H9 (cell line): ENCODE measurements at regions not wholly inside any gene's neighbourhood (a gene's known extent, or its start where the extent isn't known, plus 50 kb on each side); places are given as distances from the start of the nearest gene placed in this dataset.

Experiments
- DNase-seq: peaks from one replicate; pipeline ENCODE4 v3.0.0-alpha.2; 2017
- H2AFZ ChIP-seq: one replicate; pipeline ENCODE4 v1.6.1; 2013; ENCODE audit warnings: mild to moderate bottlenecking, low read length, control low read depth, moderate library complexity
- H2AK5ac ChIP-seq: 2 replicates; pipeline ENCODE4 v1.6.1; 2013; ENCODE audit warnings: low read length, control low read depth, mixed read lengths; ENCODE audit not compliant: insufficient read length
- H2BK120ac ChIP-seq: one replicate; pipeline ENCODE4 v1.6.1; 2013; ENCODE audit warnings: low read depth, mild to moderate bottlenecking, low read length, control low read depth, inconsistent platforms; ENCODE audit not compliant: poor library complexity, severe bottlenecking
- H2BK12ac ChIP-seq: 2 replicates; pipeline ENCODE4 v1.6.1; 2013; ENCODE audit warnings: low read length, control low read depth, mixed read lengths, low read depth; ENCODE audit not compliant: insufficient read length
- H2BK15ac ChIP-seq: 2 replicates; pipeline ENCODE4 v1.6.1; 2013; ENCODE audit warnings: low read depth, low read length, control low read depth
- H2BK20ac ChIP-seq: one replicate; pipeline ENCODE4 v1.6.1; 2013; ENCODE audit warnings: low read depth, mild to moderate bottlenecking, low read length, control low read depth, inconsistent platforms; ENCODE audit not compliant: poor library complexity, severe bottlenecking
- H2BK5ac ChIP-seq: 2 replicates; pipeline ENCODE4 v1.6.1; 2013; ENCODE audit warnings: low read length, control low read depth, mixed read lengths; ENCODE audit not compliant: insufficient read length
- H3K14ac ChIP-seq: 2 replicates; pipeline ENCODE4 v1.6.1; 2013; ENCODE audit warnings: low read length, control low read depth; ENCODE audit not compliant: insufficient read depth
- H3K18ac ChIP-seq: 2 replicates; pipeline ENCODE4 v1.6.1; 2013; ENCODE audit warnings: low read depth, mild to moderate bottlenecking, mixed read lengths, low read length, control low read depth; ENCODE audit not compliant: insufficient read length
- H3K23ac ChIP-seq: 2 replicates; pipeline ENCODE4 v1.6.1; 2013; ENCODE audit warnings: low read length, control low read depth, mixed read lengths, low read depth; ENCODE audit not compliant: insufficient read length
- H3K23me2 ChIP-seq: 2 replicates; pipeline ENCODE4 v1.6.1; 2013; ENCODE audit warnings: low read depth, mild to moderate bottlenecking, mixed read lengths, low read length, control low read depth; ENCODE audit not compliant: insufficient read length, poor library complexity, severe bottlenecking
- H3K27ac ChIP-seq: 2 replicates; pipeline ENCODE4 v1.5.1; 2013; ENCODE audit warnings: low read length, control low read depth, mixed read lengths, low read depth; ENCODE audit not compliant: insufficient read length
- H3K27me3 ChIP-seq: 2 replicates; pipeline ENCODE4 v1.6.1; 2013; ENCODE audit warnings: low read length, control low read depth, inconsistent platforms; ENCODE audit not compliant: insufficient read depth
- H3K4ac ChIP-seq: 2 replicates; pipeline ENCODE4 v1.6.1; 2013; ENCODE audit warnings: low read depth, mild to moderate bottlenecking, control low read depth, inconsistent platforms, low read length, moderate library complexity
- H3K4me1 ChIP-seq: 2 replicates; pipeline ENCODE4 v1.6.1; 2013; ENCODE audit warnings: low read length, control low read depth, inconsistent platforms; ENCODE audit not compliant: insufficient read depth
- H3K4me2 ChIP-seq: 2 replicates; pipeline ENCODE4 v1.6.1; 2013; ENCODE audit warnings: low read length, control low read depth, mixed read lengths; ENCODE audit not compliant: insufficient read length, insufficient read depth
- H3K56ac ChIP-seq: 2 replicates; pipeline ENCODE4 v1.6.1; 2013; ENCODE audit warnings: low read depth, mild to moderate bottlenecking, mixed read lengths, low read length, control low read depth; ENCODE audit not compliant: insufficient read length
- H3K79me1 ChIP-seq: 2 replicates; pipeline ENCODE4 v1.6.1; 2013; ENCODE audit warnings: low read depth, mild to moderate bottlenecking, moderate library complexity, low read length, control low read depth, inconsistent platforms; ENCODE audit not compliant: insufficient read depth, poor library complexity, severe bottlenecking
- H3K79me2 ChIP-seq: 2 replicates; pipeline ENCODE4 v1.6.1; 2013; ENCODE audit warnings: low read length, control low read depth, inconsistent platforms; ENCODE audit not compliant: insufficient read depth
- H3K9ac ChIP-seq: 2 replicates; pipeline ENCODE4 v1.6.1; 2013; ENCODE audit warnings: low read length, control low read depth, mixed read lengths; ENCODE audit not compliant: insufficient read length; ENCODE audit errors: extremely low read depth
- H3K9me3 ChIP-seq: one replicate; pipeline ENCODE4 v1.6.1; 2013; ENCODE audit warnings: low read depth, low read length, inconsistent platforms; ENCODE audit not compliant: control insufficient read depth
- H3T11ph ChIP-seq: one replicate; pipeline ENCODE4 v1.6.1; 2013; ENCODE audit warnings: mild to moderate bottlenecking, low read length, control low read depth, inconsistent platforms
- H4K20me1 ChIP-seq: one replicate; pipeline ENCODE4 v1.6.1; 2013; ENCODE audit not compliant: control insufficient read depth, insufficient read length, insufficient read depth
- H4K5ac ChIP-seq: 2 replicates; pipeline ENCODE4 v1.6.1; 2013; ENCODE audit warnings: low read depth, mild to moderate bottlenecking, mixed read lengths, low read length, control low read depth; ENCODE audit not compliant: insufficient read length
- H4K8ac ChIP-seq: replicated peaks from 2 replicates; pipeline ENCODE4 v1.6.1; 2013; ENCODE audit warnings: low read length, control low read depth, mixed read lengths, low read depth; ENCODE audit not compliant: insufficient read length
- H4K91ac ChIP-seq: 2 replicates; pipeline ENCODE4 v1.6.1; 2013; ENCODE audit warnings: low read depth, mild to moderate bottlenecking, moderate library complexity, mixed read lengths, low read length, control low read depth; ENCODE audit not compliant: insufficient read length
- H3K27ac Mint-ChIP-seq, 3 experiments: 2 replicates in 2 of 3; 3 replicates in 1 of 3; pipeline ENCODE4 v1.8.0; 2020 to 2021; ENCODE audit warnings: mixed read lengths in 3 of 3, mild to moderate bottlenecking in 1 of 3, moderate library complexity in 1 of 3
- H3K27me3 Mint-ChIP-seq: 2 replicates; pipeline ENCODE4 v1.8.0; 2021; ENCODE audit warnings: low read depth, mild to moderate bottlenecking, moderate library complexity, mixed read lengths
- H3K36me3 Mint-ChIP-seq, 3 experiments: 2 replicates in 2 of 3; 3 replicates in 1 of 3; pipeline ENCODE4 v1.8.0; 2020 to 2021; ENCODE audit warnings: low read depth in 3 of 3, mixed read lengths in 3 of 3; ENCODE audit not compliant: insufficient read depth in 1 of 3
- H3K4me1 Mint-ChIP-seq, 2 experiments: 2 replicates each; pipeline ENCODE4 v1.8.0; 2020; ENCODE audit warnings: mixed read lengths in 2 of 2
- H3K4me3 Mint-ChIP-seq, 2 experiments: 2 replicates in 1 of 2; 3 replicates in 1 of 2; pipeline ENCODE4 v1.8.0; 2020 to 2021; ENCODE audit warnings: mild to moderate bottlenecking in 2 of 2, mixed read lengths in 2 of 2, moderate library complexity in 1 of 2
- H3K9me3 Mint-ChIP-seq, 2 experiments: 2 replicates in 1 of 2; 3 replicates in 1 of 2; pipeline ENCODE4 v1.8.0; 2020; ENCODE audit warnings: mild to moderate bottlenecking in 2 of 2, mixed read lengths in 2 of 2, moderate library complexity in 1 of 2
- CTCF ChIP-seq: fragments of 200-600 bp; sonication (generic); conservative IDR thresholded peaks from 3 replicates; pipeline ENCODE4 v1.8.0; 2021; ENCODE audit warnings: antibody characterized with exemption, mild to moderate bottlenecking
- WGBS: extraction: QIAGEN DNeasy Blood & Tissue Kit; methylation state at CpG from one replicate; pipeline ENCODE4 v1.1.7; 2013; ENCODE audit warnings: missing lambda C conversion rate, low lambda C conversion rate, mixed read lengths; ENCODE audit not compliant: insufficient read length; ENCODE audit errors: extremely low coverage; 5-methylcytosine and 5-hydroxymethylcytosine counted together

DNA sequence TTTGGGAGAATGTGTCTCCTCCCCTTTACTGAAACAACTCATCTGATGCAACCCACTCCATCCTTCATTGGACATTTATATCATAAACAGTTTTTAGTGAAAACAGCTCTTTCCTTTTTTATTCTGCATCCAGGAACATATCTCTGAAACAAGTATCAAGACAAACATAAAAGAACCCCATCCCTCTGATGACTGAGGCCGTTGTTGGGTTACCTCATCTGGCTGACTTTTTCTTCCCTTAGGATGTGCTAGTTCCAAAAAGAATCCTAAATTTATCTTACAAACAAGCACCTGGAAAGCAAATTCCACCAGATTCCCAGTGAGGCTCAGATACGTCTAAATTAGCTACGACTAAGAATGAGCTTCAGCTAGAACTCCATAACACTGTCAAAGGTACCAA is 483.7 kb upstream of the INTU start:
- H2BK120ac ChIP-seq, result no peak overlapping the region
- no peak overlapping the region for H4K5ac ChIP-seq
- H3K4me1 Mint-ChIP-seq, result peaks cover 0 to 2% of the 10 kb centered on the region in 2 experiments; a peak in 1 of 4 replicates
- no peak overlapping the region for H4K8ac ChIP-seq
- no peak overlapping the region for H3K14ac ChIP-seq
- H3K4me3 Mint-ChIP-seq, result no peak overlapping the region
- H3K9me3 Mint-ChIP-seq, result 0 out of 5 replicates have a peak, but pooled peaks cover 0 to 4% of the 10 kb centered on the region in 2 experiments
- H3K27me3 Mint-ChIP-seq, result no peaks in the 10 kb centered on the region
- no peak overlapping the region for H3K18ac ChIP-seq
- H3K9ac ChIP-seq, result no peak overlapping the region
- no peak for TF ChIP-seq CTCF
- H4K91ac ChIP-seq, result no peak overlapping the region
- WGBS, result no CpG with 5 or more reads among the region's 3 CpGs
- no peak overlapping the region for H3K56ac ChIP-seq
- H3K79me2 ChIP-seq, result no peaks in the 10 kb centered on the region
- H2AFZ ChIP-seq, result no peak overlapping the region
- no peak overlapping the region for H3K4me2 ChIP-seq
- no peak overlapping the region for H3K27ac ChIP-seq
- no peak overlapping the region for H2AK5ac ChIP-seq
- H3T11ph ChIP-seq, result no peak overlapping the region
- no peak overlapping the region for H3K27ac Mint-ChIP-seq
- no peak overlapping the region for H2BK20ac ChIP-seq
- H2BK5ac ChIP-seq, result no peak overlapping the region
- DNase-seq, result no peak
- H3K27me3 ChIP-seq, result no peaks in the 10 kb centered on the region
- no peaks in the 10 kb centered on the region for H3K9me3 ChIP-seq
- H3K23me2 ChIP-seq, result no peaks in the 10 kb centered on the region
- no peaks in the 10 kb centered on the region for H4K20me1 ChIP-seq
- no peaks in the 10 kb centered on the region for H3K4me1 ChIP-seq
- no peak overlapping the region for H3K23ac ChIP-seq
- no peak overlapping the region for H2BK12ac ChIP-seq
- H2BK15ac ChIP-seq, result no peak overlapping the region
- no peaks in the 10 kb centered on the region for H3K79me1 ChIP-seq
- H3K36me3 Mint-ChIP-seq, result 0 out of 7 replicates have a peak, but pooled peaks cover 0 to 5% (median 0%) of the 10 kb centered on the region in 3 experiments
- H3K4ac ChIP-seq, result no peak overlapping the region
